Peyer's patch (tissue), 4 donors: ENCODE measurements at regions not wholly inside any gene's neighbourhood (a gene's known extent, or its start where the extent isn't known, plus 50 kb on each side); places are given as distances from the start of the nearest gene placed in this dataset.

Experiments
- CTCF ChIP-seq, 6 experiments: fragments of 450-650 bp in 4 of 6; fragments of 200-600 bp in 2 of 6; sonication (generic) in 1 of 6; IDR thresholded peaks; one replicate each; pipeline ENCODE4 v1.5.1; 2017 to 2019; ENCODE audit warnings: antibody characterized with exemption in 6 of 6, mild to moderate bottlenecking in 3 of 6, moderate library complexity in 1 of 6
- POLR2A ChIP-seq, 2 donors: fragments of 450-650 bp; IDR thresholded peaks; one replicate each; pipeline ENCODE4 v1.5.1; 2017; ENCODE audit warnings: antibody characterized with exemption in 2 of 2, mild to moderate bottlenecking in 2 of 2, moderate library complexity in 2 of 2

- TF ChIP-seq CTCF (IDR thresholded peaks at IDR 0.05): no peak
- no peak for TF ChIP-seq POLR2A (IDR thresholded peaks at IDR 0.05)
Observed at GRCh38 chr18:8894823-8895222, 189.5 kb downstream of the MTCL1 start.
